CMK (cell line): ENCODE measurements at regions not wholly inside any gene's neighbourhood (a gene's known extent, or its start where the extent isn't known, plus 50 kb on each side); places are given as distances from the start of the nearest gene placed in this dataset.

Source experiments
- DNase-seq: peaks from one replicate; pipeline ENCODE4 v3.0.0-alpha.2; 2010; ENCODE audit warnings: low read depth

DNA sequence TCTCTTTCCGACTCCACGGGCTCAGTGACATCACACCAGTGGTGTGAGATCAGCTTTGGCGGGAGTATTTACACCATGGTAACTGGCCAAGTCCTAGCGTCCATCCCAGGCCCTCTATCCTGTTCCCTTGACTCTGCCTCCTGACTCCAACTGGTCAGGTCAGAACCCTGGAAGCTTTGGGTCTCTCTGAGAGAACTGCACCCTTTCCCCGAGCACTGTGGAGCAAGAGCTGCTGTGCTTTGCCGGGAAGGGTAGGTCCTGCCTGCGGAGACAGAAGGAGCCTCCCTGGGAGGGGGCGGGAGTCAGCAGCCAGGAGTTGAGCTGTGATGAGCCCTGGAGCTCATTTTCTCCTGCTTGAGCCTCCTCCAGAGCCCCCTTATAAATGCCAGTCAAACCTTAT, 212.1 kb upstream of the TNRC6C start:
- no peak for DNase-seq

GRCh38 chr17:77746896-77747554, 211.5 kb upstream of the TNRC6C start:
- no peak for DNase-seq

GRCh38 chr17:77748436-77748835, 210.1 kb upstream of the TNRC6C start:
- DNase-seq = no peak

DNA sequence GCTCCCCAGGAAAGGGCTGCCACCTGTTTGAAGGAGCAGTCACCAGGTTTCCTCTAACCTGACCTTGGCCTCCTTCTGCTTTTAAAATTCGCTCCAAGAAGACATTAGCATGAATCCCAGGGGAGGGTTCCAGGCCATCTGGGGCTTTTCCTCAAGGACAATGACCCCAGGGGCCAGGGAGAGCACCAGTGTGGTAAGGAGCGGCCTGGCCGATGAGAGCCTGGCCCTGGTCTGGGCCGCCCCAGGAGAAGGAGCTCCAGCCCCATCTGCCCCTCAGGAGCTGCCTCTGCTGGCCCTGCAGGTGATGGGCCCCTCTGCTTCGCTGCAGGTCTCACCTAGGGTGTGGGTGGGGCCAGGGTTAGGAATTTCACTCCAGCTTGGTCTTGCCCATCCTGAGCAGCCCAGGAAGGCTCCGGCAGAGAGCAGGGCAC, 209.2 kb upstream of the TNRC6C start:
- no peak for DNase-seq

- no peak for DNase-seq
Observed at GRCh38 chr17:77749989-77750388, 208.5 kb upstream of the TNRC6C start.

GRCh38 chr17:77750427-77751043, 208.0 kb upstream of the TNRC6C start:
- DNase-seq = no peak

- DNase-seq = no peak
Observed at GRCh38 chr17:77753246-77753645, 205.3 kb upstream of the TNRC6C start.

GRCh38 chr17:77753691-77754245, 204.7 kb upstream of the TNRC6C start:
- DNase-seq = no peak

- DNase-seq = no peak
Observed at GRCh38 chr17:77754956-77755355, 203.5 kb upstream of the TNRC6C start.

DNA sequence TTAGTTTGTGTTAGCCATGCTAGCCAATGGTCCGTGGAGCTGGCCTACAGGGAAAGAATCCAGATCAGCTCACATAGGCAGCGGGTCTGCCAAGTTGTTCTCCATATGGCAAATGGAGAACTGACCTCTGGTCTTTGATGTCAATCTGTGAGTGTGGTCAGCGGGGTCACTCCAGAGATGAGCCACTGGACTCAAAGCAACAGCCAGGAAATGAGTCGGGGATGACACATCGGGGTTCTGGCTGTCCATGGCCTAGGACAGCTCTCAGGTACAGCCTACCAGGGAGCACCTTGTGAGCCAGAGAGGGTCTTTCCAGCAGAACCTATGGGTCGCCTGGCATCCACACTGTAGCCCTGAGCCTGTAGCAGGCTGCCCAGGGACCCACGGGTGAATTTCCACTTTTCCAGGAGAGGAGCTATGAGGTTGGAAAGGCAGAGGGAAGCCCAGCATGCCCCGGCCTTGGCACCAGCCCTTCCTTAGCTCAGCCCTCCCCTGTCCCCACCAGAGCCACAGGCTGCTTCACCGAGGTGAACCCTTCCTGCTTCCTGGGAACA, 203.0 kb upstream of the TNRC6C start:
- DNase-seq = no peak

DNA sequence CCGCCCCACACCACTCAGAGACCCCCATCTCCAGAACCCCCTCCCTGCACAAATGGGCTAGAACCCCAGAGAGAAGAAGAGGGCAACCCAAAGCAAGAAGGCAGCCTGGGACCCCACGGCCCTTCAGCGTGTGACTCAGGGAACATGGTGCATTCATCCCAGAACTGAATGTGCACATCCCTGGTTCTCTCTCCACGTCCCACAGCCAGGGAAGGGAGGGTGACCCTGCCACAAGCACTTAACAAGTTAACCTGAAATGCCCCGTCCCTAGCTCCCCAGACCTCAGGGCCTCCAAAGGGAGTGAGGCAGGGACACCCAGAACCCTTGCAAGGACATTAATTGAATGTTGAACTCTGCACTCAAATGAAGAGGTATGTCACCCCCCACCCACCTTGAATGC, 202.5 kb upstream of the TNRC6C start:
- DNase-seq = no peak

- no peak for DNase-seq
Observed at GRCh38 chr17:77756846-77757560, 201.5 kb upstream of the TNRC6C start.

DNA sequence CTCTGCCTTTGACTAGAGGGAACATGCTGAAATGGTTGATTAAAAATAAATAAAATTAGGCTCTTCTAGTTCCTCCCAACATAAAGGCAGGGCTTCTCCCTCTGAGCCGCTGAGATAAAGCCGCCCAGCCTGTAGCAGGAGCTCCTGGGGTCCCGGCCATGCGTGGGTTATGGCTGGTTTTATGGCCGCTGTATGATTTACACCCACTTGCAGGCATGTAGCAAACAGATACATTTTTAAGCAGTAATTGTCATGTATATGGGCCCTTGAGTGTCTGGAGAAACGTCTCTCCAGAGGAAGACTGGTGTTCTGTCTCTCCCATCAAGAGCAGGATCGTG, 201.0 kb upstream of the TNRC6C start:
- DNase-seq = no peak

GRCh38 chr17:77763023-77763422, 195.5 kb upstream of the TNRC6C start:
- DNase-seq = no peak

- no peak for DNase-seq
Observed at GRCh38 chr17:77763575-77763974, 194.9 kb upstream of the TNRC6C start.

DNA sequence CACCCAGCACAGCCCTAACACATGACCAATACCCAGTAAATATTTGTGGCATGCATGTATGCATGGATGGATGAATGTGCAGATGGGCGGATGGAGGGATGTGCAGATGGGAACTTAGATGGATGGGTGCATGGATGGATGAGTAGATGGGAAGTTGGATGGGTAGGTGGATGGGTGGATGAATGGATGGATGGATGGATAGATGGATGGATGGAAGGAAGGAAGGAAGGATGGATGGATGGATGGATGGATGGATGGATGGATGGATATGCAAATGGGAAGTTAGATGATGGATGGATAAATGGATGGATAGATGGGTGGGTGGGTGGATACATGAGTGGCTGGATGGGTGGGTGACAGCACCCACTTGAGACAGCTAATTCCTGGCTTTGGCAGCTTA, 193.2 kb upstream of the TNRC6C start:
- DNase-seq = no peak

DNA sequence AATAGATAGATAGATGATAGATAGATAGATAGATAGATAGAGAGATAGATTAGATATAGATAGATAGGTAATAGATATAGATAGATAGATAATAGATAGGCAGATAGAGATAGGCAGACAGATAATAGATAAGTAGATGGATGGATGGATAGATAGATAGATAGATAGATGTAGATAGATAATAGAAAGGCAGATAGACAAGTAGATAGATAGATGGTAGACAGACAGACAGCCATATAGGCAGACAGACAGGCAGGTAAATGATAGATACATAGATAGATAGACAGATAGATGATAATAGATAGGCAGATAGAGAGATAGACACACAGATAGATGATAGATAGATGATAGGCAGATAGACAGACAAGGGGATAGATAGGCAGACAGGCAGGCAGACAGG, 191.4 kb upstream of the TNRC6C start:
- no peak for DNase-seq

- no peak for DNase-seq
Observed at GRCh38 chr17:77768248-77768852, 190.2 kb upstream of the TNRC6C start.

- DNase-seq = no peak
Observed at GRCh38 chr17:77769215-77769614, 189.3 kb upstream of the TNRC6C start.

GRCh38 chr17:77769762-77770161, 188.7 kb upstream of the TNRC6C start:
- no peak for DNase-seq

DNA sequence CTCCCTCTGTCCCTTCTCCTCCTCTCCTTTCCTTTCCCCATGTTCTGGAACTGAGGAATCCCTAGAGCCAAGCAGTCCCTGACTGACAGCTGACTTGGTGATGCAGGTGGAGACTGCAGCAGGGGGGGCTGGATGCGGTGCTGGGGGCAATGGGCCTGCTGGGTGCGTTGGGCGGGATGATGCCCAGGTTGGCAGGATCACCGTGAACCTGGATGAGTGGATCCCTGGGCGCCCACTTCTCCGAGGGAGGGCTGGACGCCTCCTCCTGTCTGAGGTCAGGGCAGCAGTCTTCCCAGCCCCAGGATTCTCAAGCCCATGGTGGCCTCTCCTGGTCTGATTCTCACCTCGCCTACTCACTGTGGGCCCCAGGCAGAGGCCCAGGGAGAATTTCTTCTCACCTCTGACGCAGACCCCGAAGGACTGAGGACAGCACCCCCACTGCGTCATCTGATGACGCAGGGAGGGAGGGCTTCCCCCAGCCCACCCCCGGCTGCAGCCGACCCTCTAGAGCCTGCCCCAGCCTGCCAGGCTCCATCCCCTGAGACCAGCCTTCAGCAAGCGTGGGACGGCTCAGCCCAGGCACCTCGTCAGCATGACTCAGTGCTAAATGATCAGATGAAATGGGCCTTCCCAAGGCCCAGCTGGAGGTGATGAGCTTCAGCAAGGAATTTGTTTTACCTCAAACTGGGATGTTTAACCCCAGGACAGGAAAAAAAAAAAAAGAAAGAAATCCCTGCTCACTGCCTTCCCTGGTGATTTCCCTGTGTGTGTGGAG, 188.0 kb upstream of the TNRC6C start:
- DNase-seq = no peak

GRCh38 chr17:77771145-77771544, 187.4 kb upstream of the TNRC6C start:
- no peak for DNase-seq
